HCT116 (cell line): ENCODE measurements at regions not wholly inside any gene's neighbourhood (a gene's known extent, or its start where the extent isn't known, plus 50 kb on each side); places are given as distances from the start of the nearest gene placed in this dataset.

ENCODE experiments used
- ATAC-seq: fragments of 200-7000 bp; cut with Tn5 transposase; 2 replicates; pipeline ENCODE4 v1.9.1; 2020; ENCODE audit warnings: mild to moderate bottlenecking, moderate library complexity
- BruUV-seq: library from RNA; stranded (reverse); fragments of 400-500 nt; replicated peaks from 2 replicates; lab custom pipeline; 2021; lab: Mats Ljungman, UMichigan
- CTCF ChIA-PET: fragments of 300-600 bp; sonication (Branson Sonifier 250); formaldehyde crosslinking; loops from one replicate; lab custom pipeline; 2021; ENCODE audit warnings: antibody characterized with exemption; lab: Charles Lee
- POLR2A ChIA-PET: fragments of 300-600, 350-600 bp; sonication (Branson Sonifier 250); formaldehyde crosslinking; loops from one replicate; lab custom pipeline; 2021; ENCODE audit warnings: antibody characterized with exemption; lab: Charles Lee
- RAD21 ChIA-PET, 2 experiments: fragments of 300-600 bp; sonication (Branson Sonifier 250); formaldehyde crosslinking; loops; one replicate each; lab custom pipeline; 2023; ENCODE audit warnings: low total read pairs in 2 of 2; ENCODE audit not compliant: uncharacterized antibody in 2 of 2, unreplicated experiment in 2 of 2, low non-redundant PET in 1 of 2; lab: Charles Lee
- DNase-seq: peaks from one replicate; pipeline ENCODE4 v3.0.0-alpha.2; 2010; ENCODE audit warnings: low read depth, low spot score
- H2AFZ ChIP-seq: fragments of 200-600 bp; shearing (Covaris generic), sonication (generic); 2 replicates; pipeline ENCODE4 v1.6.1; 2017; ENCODE audit warnings: low read depth, mixed run types, mixed read lengths, antibody characterized with exemption, low read length; ENCODE audit not compliant: poor library complexity, severe bottlenecking
- H3K27ac ChIP-seq: 2 replicates; pipeline ENCODE4 v1.5.1; 2012; ENCODE audit warnings: low read depth, low read length
- H3K27me3 ChIP-seq: fragments of 200-600 bp; sonication (generic); 2 replicates; pipeline ENCODE4 v1.6.1; 2016; ENCODE audit warnings: mixed run types, low read length, mixed read lengths; ENCODE audit not compliant: insufficient read depth
- H3K36me3 ChIP-seq, 2 experiments: fragments of 200-500 bp in 1 of 2; fragments of 200-600 bp in 1 of 2; sonication (Bioruptor generic) in 1 of 2; sonication (generic) in 1 of 2; 2 replicates each; pipeline versions ENCODE4 v1.5.1 to v1.6.1; 2014 to 2016; ENCODE audit warnings: low read length in 2 of 2, inconsistent platforms in 1 of 2, mixed read lengths in 1 of 2, mixed run types in 1 of 2; ENCODE audit not compliant: insufficient read depth in 2 of 2, control insufficient read depth in 1 of 2
- H3K4me1 ChIP-seq, 2 experiments: fragments of 200-600 bp in 1 of 2; sonication (generic) in 1 of 2; 2 replicates each; pipeline versions ENCODE4 v1.5.1 to v1.6.1; 2012 to 2017; ENCODE audit warnings: low read length in 2 of 2, inconsistent platforms in 1 of 2, mild to moderate bottlenecking in 1 of 2, mixed read lengths in 1 of 2, mixed run types in 1 of 2, moderate library complexity in 1 of 2; ENCODE audit not compliant: insufficient read depth in 2 of 2, control insufficient read depth in 1 of 2
- H3K4me2 ChIP-seq: fragments of 200-600 bp; sonication (generic); 2 replicates; pipeline ENCODE4 v1.6.1; 2017; ENCODE audit warnings: mixed run types, low read length, mixed read lengths
- H3K4me3 ChIP-seq, 2 experiments: fragments of 200-600 bp in 1 of 2; sonication (generic) in 1 of 2; replicated peaks in 1 of 2; 2 replicates each; pipeline ENCODE4 v1.5.1; 2011 to 2016; ENCODE audit warnings: low read length in 2 of 2, control low read depth in 1 of 2, low read depth in 1 of 2, mild to moderate bottlenecking in 1 of 2, mixed read lengths in 1 of 2, mixed run types in 1 of 2
- H3K79me2 ChIP-seq: fragments of 200-600 bp; sonication (generic); 2 replicates; pipeline ENCODE4 v1.6.1; 2017; ENCODE audit warnings: mild to moderate bottlenecking, mixed run types, low read length, moderate library complexity, mixed read lengths; ENCODE audit not compliant: insufficient read depth
- H3K9ac ChIP-seq: fragments of 200-600 bp; sonication (generic); 2 replicates; pipeline ENCODE4 v1.6.1; 2016; ENCODE audit warnings: low read length, mixed read lengths
- H3K9me2 ChIP-seq: fragments of 200-600 bp; sonication (generic), shearing (Covaris generic); 2 replicates; pipeline ENCODE4 v1.6.1; 2017; ENCODE audit warnings: mixed run types, mild to moderate bottlenecking, moderate library complexity; ENCODE audit not compliant: insufficient read depth
- H3K9me3 ChIP-seq, 2 experiments: fragments of 200-500 bp in 1 of 2; fragments of 200-600 bp in 1 of 2; sonication (Bioruptor generic) in 1 of 2; sonication (generic) in 1 of 2; 2 replicates each; pipeline ENCODE4 v1.6.1; 2014 to 2017; ENCODE audit warnings: low read length in 2 of 2, mixed read lengths in 2 of 2, inconsistent platforms in 1 of 2, low read depth in 1 of 2, mild to moderate bottlenecking in 1 of 2, mixed run types in 1 of 2, moderate library complexity in 1 of 2; ENCODE audit not compliant: control insufficient read depth in 1 of 2, insufficient read depth in 1 of 2
- H4K20me1 ChIP-seq: fragments of 200-600 bp; sonication (generic), shearing (Covaris generic); 2 replicates; pipeline ENCODE4 v1.6.1; 2017; ENCODE audit warnings: mixed run types, mild to moderate bottlenecking, moderate library complexity; ENCODE audit not compliant: insufficient read depth
- CBX3 ChIP-seq: IDR thresholded peaks from 2 replicates; pipeline ENCODE4 v1.6.1; 2012; ENCODE audit warnings: low read depth
- EZH2phosphoT487 ChIP-seq: fragments of 200-600 bp; IDR thresholded peaks from 2 replicates; pipeline ENCODE4 v1.6.1; 2018; ENCODE audit warnings: antibody characterized with exemption, borderline replicate concordance
- FOSL1 ChIP-seq: IDR thresholded peaks from 2 replicates; pipeline ENCODE4 v1.6.1; 2012; ENCODE audit warnings: low read depth
- MAX ChIP-seq: IDR thresholded peaks from 2 replicates; pipeline ENCODE4 v1.6.1; 2012
- POLR2AphosphoS5 ChIP-seq: IDR thresholded peaks from 2 replicates; pipeline ENCODE4 v1.6.1; 2011; ENCODE audit warnings: mild to moderate bottlenecking, low read depth, low read length, moderate library complexity
- RAD21 ChIP-seq: IDR thresholded peaks from 2 replicates; pipeline ENCODE4 v1.6.1; 2012; ENCODE audit warnings: low read depth, mild to moderate bottlenecking
- REST ChIP-seq: IDR thresholded peaks from 2 replicates; pipeline ENCODE4 v1.6.1; 2012; ENCODE audit warnings: low read depth
- SP1 ChIP-seq: IDR thresholded peaks from 2 replicates; pipeline ENCODE4 v1.6.1; 2012; ENCODE audit warnings: low read depth
- SRF ChIP-seq: IDR thresholded peaks from 2 replicates; pipeline ENCODE4 v1.6.1; 2012; ENCODE audit warnings: low read depth
- TCF7L2 ChIP-seq: IDR thresholded peaks from 2 replicates; pipeline ENCODE4 v1.7.0; 2011; ENCODE audit warnings: borderline replicate concordance, inconsistent platforms; ENCODE audit not compliant: insufficient read depth, insufficient read length; ENCODE audit errors: extremely low read depth
- intact Hi-C: fragments of 100-400 bp; cut with micrococcal nuclease; formaldehyde crosslinking; loops from 2 replicates; pipeline ENCODE4 v1.10.0; 2022
- TF ChIP-seq, protein P1 (sequence below), 3 experiments: fragments of 200-600 bp in 1 of 3; sonication (generic) in 1 of 3; IDR thresholded peaks in 2 of 3; conservative IDR thresholded peaks in 1 of 3; 2 replicates each; pipeline ENCODE4 v1.5.1; 2012 to 2017; ENCODE audit warnings: low read depth in 2 of 3, low read length in 2 of 3, antibody characterized with exemption in 1 of 3, borderline replicate concordance in 1 of 3, control low read depth in 1 of 3, mild to moderate bottlenecking in 1 of 3, mixed read lengths in 1 of 3, mixed run types in 1 of 3, moderate library complexity in 1 of 3; ENCODE audit not compliant: insufficient read depth in 1 of 3
- TF ChIP-seq, protein P2 (sequence below): IDR thresholded peaks from 2 replicates; pipeline ENCODE4 v1.6.1; 2012

DNA sequence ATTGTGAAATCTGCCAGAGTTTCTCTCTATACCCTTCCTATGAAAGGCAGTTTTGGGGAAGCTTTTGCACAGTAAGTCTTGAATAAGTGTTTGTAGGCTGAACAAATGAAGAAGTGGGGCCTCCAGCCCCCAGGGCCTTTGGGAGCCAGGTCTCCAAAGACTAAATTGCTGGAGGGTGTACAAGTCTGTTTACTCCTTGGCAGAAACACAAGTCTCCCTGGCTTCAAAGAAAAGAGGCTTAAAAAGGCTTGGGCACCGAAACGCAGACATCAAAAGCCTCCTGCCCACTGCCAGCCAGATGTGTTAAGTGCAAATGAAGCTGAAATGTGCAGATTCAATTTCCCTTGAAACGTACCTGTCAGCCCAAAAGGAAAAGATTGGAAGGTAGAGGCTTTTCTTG, 146.3 kb downstream of the TMEM132E start:
- ChIA-PET POLR2A (no interaction called here), CTCF (no interaction called here), RAD21 (no interaction called here)
- Histone ChIP-seq H4K20me1 (no peaks in the 10 kb centered on the region), H3K9ac (no peak overlapping the region), H3K9me3 (no peaks in the 10 kb centered on the region), H3K36me3 (no peaks in the 10 kb centered on the region), H2AFZ (no peak overlapping the region), H3K79me2 (no peaks in the 10 kb centered on the region), H3K4me2 (no peak overlapping the region), H3K4me1 (peaks cover 0 to 21% of the 10 kb centered on the region in 2 experiments; a peak in 3 of 4 replicates), H3K4me3 (no peak overlapping the region), H3K27ac (no peak overlapping the region), H3K27me3 (peaks cover 39% of the 10 kb centered on the region), H3K9me2 (no peaks in the 10 kb centered on the region)
- no TSS peak for BruUV-seq
- DNase-seq (no peak), ATAC-seq (no peak)
- intact Hi-C loops = no loop called here
- TF ChIP-seq, protein P1, sequence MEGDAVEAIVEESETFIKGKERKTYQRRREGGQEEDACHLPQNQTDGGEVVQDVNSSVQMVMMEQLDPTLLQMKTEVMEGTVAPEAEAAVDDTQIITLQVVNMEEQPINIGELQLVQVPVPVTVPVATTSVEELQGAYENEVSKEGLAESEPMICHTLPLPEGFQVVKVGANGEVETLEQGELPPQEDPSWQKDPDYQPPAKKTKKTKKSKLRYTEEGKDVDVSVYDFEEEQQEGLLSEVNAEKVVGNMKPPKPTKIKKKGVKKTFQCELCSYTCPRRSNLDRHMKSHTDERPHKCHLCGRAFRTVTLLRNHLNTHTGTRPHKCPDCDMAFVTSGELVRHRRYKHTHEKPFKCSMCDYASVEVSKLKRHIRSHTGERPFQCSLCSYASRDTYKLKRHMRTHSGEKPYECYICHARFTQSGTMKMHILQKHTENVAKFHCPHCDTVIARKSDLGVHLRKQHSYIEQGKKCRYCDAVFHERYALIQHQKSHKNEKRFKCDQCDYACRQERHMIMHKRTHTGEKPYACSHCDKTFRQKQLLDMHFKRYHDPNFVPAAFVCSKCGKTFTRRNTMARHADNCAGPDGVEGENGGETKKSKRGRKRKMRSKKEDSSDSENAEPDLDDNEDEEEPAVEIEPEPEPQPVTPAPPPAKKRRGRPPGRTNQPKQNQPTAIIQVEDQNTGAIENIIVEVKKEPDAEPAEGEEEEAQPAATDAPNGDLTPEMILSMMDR (IDR thresholded peaks at IDR 0.05 in 2 of 3, conservative IDR thresholded peaks at IDR 0.05 in 1 of 3; ENCODE audit: borderline replicate concordance in 1 of 3, insufficient read depth in 1 of 3, low read depth in 2 of 3, low read length in 2 of 3) = no peak
- TF ChIP-seq CBX3 = no peak
- TF ChIP-seq SP1 = no peak
- no peak for TF ChIP-seq SRF
- no peak for TF ChIP-seq FOSL1
- no peak for TF ChIP-seq REST
- no peak for TF ChIP-seq EZH2phosphoT487
- no peak for TF ChIP-seq POLR2AphosphoS5
- TF ChIP-seq, protein P2, sequence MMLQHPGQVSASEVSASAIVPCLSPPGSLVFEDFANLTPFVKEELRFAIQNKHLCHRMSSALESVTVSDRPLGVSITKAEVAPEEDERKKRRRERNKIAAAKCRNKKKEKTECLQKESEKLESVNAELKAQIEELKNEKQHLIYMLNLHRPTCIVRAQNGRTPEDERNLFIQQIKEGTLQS = no peak
- TF ChIP-seq RAD21 = no peak
- TF ChIP-seq MAX = no peak
- no peak for TF ChIP-seq TCF7L2
